ENCODE measurements at regions not wholly inside any gene's neighbourhood (a gene's known extent, or its start where the extent isn't known, plus 50 kb on each side); places are given as distances from the start of the nearest gene placed in this dataset.

DNA sequence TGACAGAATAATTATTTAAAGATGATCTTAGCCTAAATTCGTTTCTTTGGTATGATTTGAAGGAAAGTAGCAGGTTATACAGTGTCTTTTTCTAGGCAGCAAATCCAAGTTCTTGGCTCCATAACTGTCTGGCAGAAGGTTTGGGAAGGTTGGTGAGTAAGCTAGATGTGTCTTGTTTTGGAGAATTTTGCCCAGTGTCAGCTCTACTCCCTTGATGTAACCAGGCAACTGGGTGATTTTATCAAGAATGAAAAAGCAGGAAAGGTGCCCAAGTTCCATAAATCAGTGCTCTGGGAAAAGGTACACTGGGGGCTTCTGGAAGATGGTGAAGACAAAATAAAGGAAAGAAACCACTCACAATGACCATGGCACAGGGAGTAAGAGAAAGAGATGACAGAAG lies 71.5 kb upstream of the USP47 start:
- Mint-ChIP-seq H3K4me3 (no peak overlapping the region), H3K4me1 (ENCODE audit: low read depth) (no peaks in the 10 kb centered on the region), H3K27ac (no peak overlapping the region), H3K9me3 (no peaks in the 10 kb centered on the region), H3K27me3 (ENCODE audit: low read depth) (peaks cover 46% of the 10 kb centered on the region), H3K36me3 (ENCODE audit: insufficient read depth in 2 of 2) (no peaks in the 10 kb centered on the region)
- ATAC-seq (replicated peaks in 1 of 2) (no peak), DNase-seq (no peak)

DNA sequence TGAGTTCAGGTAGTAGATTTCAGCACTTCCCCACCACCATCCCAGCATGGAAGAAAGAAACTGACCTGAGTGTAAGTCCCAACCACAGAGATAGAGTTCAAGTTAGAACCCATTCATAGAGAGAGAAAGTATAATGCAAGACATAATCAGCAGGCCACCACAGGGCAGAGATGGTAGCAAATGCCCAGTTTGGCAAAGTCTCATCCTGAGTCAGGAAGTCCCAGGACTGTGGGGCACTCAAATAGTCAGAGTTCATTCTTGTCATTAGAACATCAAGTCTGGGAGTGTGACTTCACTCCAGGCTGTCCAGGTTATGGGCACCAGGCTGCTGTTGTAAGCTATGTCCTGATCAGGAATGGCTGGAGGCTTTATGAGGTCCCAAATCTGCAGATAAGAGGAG lies 72.0 kb upstream of the USP47 start:
- no peak for DNase-seq
- Mint-ChIP-seq H3K27me3 (ENCODE audit: low read depth) (peaks cover 46% of the 10 kb centered on the region), H3K36me3 (ENCODE audit: insufficient read depth in 2 of 2) (no peaks in the 10 kb centered on the region), H3K4me1 (ENCODE audit: low read depth) (no peaks in the 10 kb centered on the region), H3K27ac (no peak overlapping the region), H3K4me3 (no peak overlapping the region), H3K9me3 (no peaks in the 10 kb centered on the region)
- ATAC-seq (replicated peaks in 1 of 2): no peak

- H3K4me3 Mint-ChIP-seq: no peak overlapping the region
- no peaks in the 10 kb centered on the region for H3K36me3 Mint-ChIP-seq (ENCODE audit: insufficient read depth in 2 of 2)
- no peaks in the 10 kb centered on the region for H3K4me1 Mint-ChIP-seq (ENCODE audit: low read depth)
- DNase-seq (no peak), ATAC-seq (replicated peaks in 1 of 2) (no peak)
- H3K27me3 Mint-ChIP-seq (ENCODE audit: low read depth): peaks cover 45% of the 10 kb centered on the region
- H3K27ac Mint-ChIP-seq: no peak overlapping the region
- H3K9me3 Mint-ChIP-seq: no peaks in the 10 kb centered on the region
These were observed 72.4 kb upstream of the USP47 start for GRCh38 chr11:11769362-11769761.

DNA sequence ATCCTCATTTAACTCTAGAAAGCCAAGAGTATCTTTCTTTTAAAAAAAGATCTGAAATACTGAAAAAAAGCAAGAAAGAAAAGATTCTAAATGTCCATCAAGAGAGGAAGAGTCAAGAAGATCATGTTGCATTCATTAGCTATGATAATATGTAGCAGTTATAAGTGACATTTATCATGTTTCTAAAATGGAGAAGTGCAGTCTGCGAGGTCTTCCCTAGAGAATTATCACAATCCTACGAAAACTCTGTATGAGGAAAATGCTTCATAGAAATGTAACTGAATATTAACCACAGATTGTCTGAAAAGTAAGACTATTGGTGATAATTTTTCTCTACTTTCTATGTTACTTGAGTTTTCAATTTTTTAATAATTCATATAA lies 77.4 kb upstream of the USP47 start:
- no peaks in the 10 kb centered on the region for H3K4me1 Mint-ChIP-seq (ENCODE audit: low read depth)
- H3K9me3 Mint-ChIP-seq: no peaks in the 10 kb centered on the region
- no peak overlapping the region for H3K27ac Mint-ChIP-seq
- DNase-seq (no peak), ATAC-seq (replicated peaks in 1 of 2) (no peak)
- peaks cover 32% of the 10 kb centered on the region for H3K27me3 Mint-ChIP-seq (ENCODE audit: low read depth)
- H3K4me3 Mint-ChIP-seq: no peak overlapping the region
- H3K36me3 Mint-ChIP-seq (ENCODE audit: insufficient read depth in 2 of 2): no peaks in the 10 kb centered on the region

DNA sequence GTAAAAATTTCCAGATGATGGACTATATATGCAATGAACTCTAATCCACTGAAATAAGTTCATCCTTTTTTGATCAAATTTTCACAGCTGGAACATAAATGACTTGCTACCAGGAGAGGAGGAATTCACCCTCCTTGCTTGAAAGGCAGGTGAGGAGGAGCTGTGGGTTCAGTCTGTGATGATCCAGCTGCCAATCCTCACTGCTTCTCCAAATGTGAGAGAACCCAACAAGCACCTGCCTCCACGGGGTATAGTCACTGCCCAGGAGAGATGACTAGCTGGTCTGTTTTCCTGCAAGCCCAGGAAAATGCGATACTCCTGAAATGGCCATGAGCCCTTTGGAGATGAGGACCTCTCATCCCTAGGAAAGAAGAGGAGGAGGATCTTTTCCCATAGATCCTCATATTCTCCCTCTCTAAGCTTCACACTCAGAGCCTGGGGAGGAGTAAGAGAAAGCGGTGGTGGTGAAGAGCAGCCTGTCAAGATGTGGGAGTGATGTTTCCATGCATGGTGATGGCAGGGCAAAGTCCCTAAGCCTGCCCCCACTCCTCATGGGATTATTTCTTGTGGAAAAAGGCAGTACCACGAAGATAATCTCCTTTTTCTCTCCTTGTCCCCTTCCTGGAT lies 77.9 kb upstream of the USP47 start:
- ATAC-seq (replicated peaks in 1 of 2): no peak
- H3K27ac Mint-ChIP-seq: no peak overlapping the region

DNA sequence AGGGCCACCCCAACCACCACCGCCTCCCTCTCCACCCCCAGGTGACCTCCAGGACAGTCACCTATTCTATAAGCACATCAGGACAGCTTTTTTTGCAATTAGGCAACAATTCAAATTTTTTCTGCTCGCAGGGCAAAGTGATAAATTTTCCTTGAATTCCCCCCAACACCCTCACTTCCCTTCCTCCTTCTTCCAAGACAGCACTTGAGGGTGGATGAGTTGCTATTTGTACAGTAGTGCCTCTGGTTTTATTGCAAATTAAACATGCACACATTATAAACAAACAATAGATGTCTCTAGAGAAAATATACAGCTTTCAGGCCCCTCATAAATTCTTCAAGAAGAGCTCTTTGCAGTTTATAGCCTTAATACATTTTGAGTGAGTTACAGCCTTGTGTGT lies 80.9 kb upstream of the USP47 start:
- H3K27ac Mint-ChIP-seq: no peak overlapping the region
- no peaks in the 10 kb centered on the region for H3K9me3 Mint-ChIP-seq
- H3K27me3 Mint-ChIP-seq (ENCODE audit: low read depth): peaks cover 17% of the 10 kb centered on the region
- no peak for ATAC-seq (replicated peaks in 1 of 2)
- no peak for DNase-seq
- no peaks in the 10 kb centered on the region for H3K36me3 Mint-ChIP-seq (ENCODE audit: insufficient read depth in 2 of 2)
- no peak overlapping the region for H3K4me3 Mint-ChIP-seq
- no peaks in the 10 kb centered on the region for H3K4me1 Mint-ChIP-seq (ENCODE audit: low read depth)

More for the DNA sequence above, 77.9 kb upstream of the USP47 start:
- Mint-ChIP-seq H3K27me3 (ENCODE audit: low read depth) (peaks cover 28% of the 10 kb centered on the region), H3K4me1 (ENCODE audit: low read depth) (no peaks in the 10 kb centered on the region), H3K36me3 (ENCODE audit: insufficient read depth in 2 of 2) (no peaks in the 10 kb centered on the region), H3K4me3 (no peak overlapping the region), H3K9me3 (no peaks in the 10 kb centered on the region)
- DNase-seq: no peak

- Mint-ChIP-seq H3K27me3 (ENCODE audit: low read depth) (peaks cover 24% of the 10 kb centered on the region), H3K4me1 (ENCODE audit: low read depth) (no peaks in the 10 kb centered on the region), H3K4me3 (no peak overlapping the region), H3K36me3 (ENCODE audit: insufficient read depth in 2 of 2) (no peaks in the 10 kb centered on the region), H3K27ac (no peak overlapping the region), H3K9me3 (no peaks in the 10 kb centered on the region)
- DNase-seq (no peak), ATAC-seq (replicated peaks in 1 of 2) (no peak)
These were observed 83.1 kb upstream of the USP47 start for GRCh38 chr11:11758603-11759196.

- DNase-seq (no peak), ATAC-seq (replicated peaks in 1 of 2) (no peak)
- H3K27me3 Mint-ChIP-seq (ENCODE audit: low read depth): peaks cover 32% of the 10 kb centered on the region
- H3K9me3 Mint-ChIP-seq: no peaks in the 10 kb centered on the region
- no peaks in the 10 kb centered on the region for H3K4me1 Mint-ChIP-seq (ENCODE audit: low read depth)
- no peaks in the 10 kb centered on the region for H3K36me3 Mint-ChIP-seq (ENCODE audit: insufficient read depth in 2 of 2)
- no peak overlapping the region for H3K4me3 Mint-ChIP-seq
- no peak overlapping the region for H3K27ac Mint-ChIP-seq
These were observed 83.9 kb upstream of the USP47 start for GRCh38 chr11:11757909-11758308.

GRCh38 chr11:11756718-11757117 lies 85.1 kb upstream of the USP47 start:
- ATAC-seq (replicated peaks in 1 of 2): no peak
- no peak for DNase-seq
- Mint-ChIP-seq H3K4me3 (no peak overlapping the region), H3K36me3 (ENCODE audit: insufficient read depth in 2 of 2) (no peaks in the 10 kb centered on the region), H3K27me3 (ENCODE audit: low read depth) (peaks cover 25% of the 10 kb centered on the region), H3K9me3 (no peaks in the 10 kb centered on the region), H3K27ac (no peak overlapping the region), H3K4me1 (ENCODE audit: low read depth) (no peaks in the 10 kb centered on the region)

- H3K4me3 Mint-ChIP-seq: no peak overlapping the region
- ATAC-seq (replicated peaks in 1 of 2): no peak
- H3K27ac Mint-ChIP-seq: no peak overlapping the region
- H3K9me3 Mint-ChIP-seq: no peaks in the 10 kb centered on the region
- no peaks in the 10 kb centered on the region for H3K36me3 Mint-ChIP-seq (ENCODE audit: insufficient read depth in 2 of 2)
- H3K4me1 Mint-ChIP-seq (ENCODE audit: low read depth): no peaks in the 10 kb centered on the region
- DNase-seq: no peak
- H3K27me3 Mint-ChIP-seq (ENCODE audit: low read depth): peaks cover 18% of the 10 kb centered on the region
These were observed 85.9 kb upstream of the USP47 start for GRCh38 chr11:11755871-11756270.

DNA sequence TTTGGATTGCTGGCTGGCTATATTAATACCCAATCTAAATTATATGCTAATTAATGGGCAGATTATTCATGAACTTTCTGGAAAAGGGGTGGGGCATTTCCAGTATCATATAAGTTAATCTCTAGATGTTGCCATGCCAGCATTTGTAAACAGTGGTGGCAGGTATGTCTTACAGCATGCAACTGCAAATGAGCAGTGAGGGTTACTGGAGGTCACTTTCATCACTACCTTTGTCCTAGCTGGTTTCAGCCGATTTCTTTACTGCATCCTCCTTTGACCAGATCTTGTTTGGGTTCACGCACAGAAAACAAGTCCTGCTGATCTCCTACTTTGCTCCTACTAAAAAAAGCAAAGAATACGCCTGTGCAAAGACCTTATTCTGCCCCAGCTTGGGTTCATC lies 89.1 kb upstream of the USP47 start:
- peaks cover 31% of the 10 kb centered on the region for H3K27me3 Mint-ChIP-seq (ENCODE audit: low read depth)
- no peak overlapping the region for H3K27ac Mint-ChIP-seq
- H3K9me3 Mint-ChIP-seq: no peaks in the 10 kb centered on the region
- no peaks in the 10 kb centered on the region for H3K4me1 Mint-ChIP-seq (ENCODE audit: low read depth)
- DNase-seq: no peak
- ATAC-seq (replicated peaks in 1 of 2): no peak
- no peaks in the 10 kb centered on the region for H3K36me3 Mint-ChIP-seq (ENCODE audit: insufficient read depth in 2 of 2)
- H3K4me3 Mint-ChIP-seq: no peak overlapping the region

DNA sequence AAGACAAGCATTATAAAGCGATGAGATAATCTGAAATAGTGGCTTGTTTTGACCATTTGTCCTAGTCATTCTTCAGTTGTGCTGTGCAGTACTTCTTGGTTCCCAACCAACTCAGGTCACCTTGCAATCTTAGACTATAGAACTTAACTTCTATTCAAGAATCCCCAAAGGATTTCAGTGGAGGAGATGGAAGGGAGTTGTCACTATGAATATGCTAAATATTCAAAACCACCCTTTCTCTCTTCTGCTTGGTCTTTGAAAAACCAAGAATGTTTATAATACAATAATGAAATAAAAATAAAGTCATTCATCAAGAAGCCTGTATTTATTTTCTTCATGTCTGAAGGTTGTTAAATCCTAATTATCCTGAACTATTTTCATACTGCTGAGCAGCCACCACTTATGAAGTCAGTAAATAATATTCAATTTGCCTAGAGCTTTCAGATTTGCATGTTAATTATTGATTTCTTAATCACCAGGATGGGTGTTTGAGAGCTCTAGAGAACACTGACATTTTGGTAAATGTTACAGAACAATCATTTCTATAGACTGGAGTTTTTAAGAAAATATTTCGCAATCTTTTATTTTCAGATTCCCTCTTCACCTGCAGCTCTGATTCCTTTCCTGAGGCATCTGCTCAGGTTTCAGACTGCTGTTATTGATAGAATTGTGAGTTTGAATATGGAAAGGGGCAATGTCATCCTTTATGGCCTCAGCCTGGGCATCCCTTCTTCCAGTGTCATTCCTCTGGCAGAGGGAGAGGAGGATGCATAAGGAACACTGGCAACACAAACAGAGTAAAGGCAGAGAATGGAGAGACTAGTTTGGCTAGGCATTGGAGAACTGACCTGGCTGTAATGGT lies 91.5 kb upstream of the USP47 start:
- no peak for DNase-seq
- H3K4me3 Mint-ChIP-seq: no peak overlapping the region

GRCh38 chr11:11748706-11749365 lies 92.9 kb upstream of the USP47 start:
- no peak for ATAC-seq (replicated peaks in 1 of 2)
- Mint-ChIP-seq H3K27ac (no peak overlapping the region), H3K4me1 (ENCODE audit: low read depth) (no peaks in the 10 kb centered on the region)

More for the DNA sequence above, 91.5 kb upstream of the USP47 start:
- Mint-ChIP-seq H3K27ac (no peak overlapping the region), H3K9me3 (no peaks in the 10 kb centered on the region), H3K36me3 (ENCODE audit: insufficient read depth in 2 of 2) (no peaks in the 10 kb centered on the region), H3K4me1 (ENCODE audit: low read depth) (no peaks in the 10 kb centered on the region), H3K27me3 (ENCODE audit: low read depth) (peaks cover 46% of the 10 kb centered on the region)
- no peak for ATAC-seq (replicated peaks in 1 of 2)

More at GRCh38 chr11:11748706-11749365, 92.9 kb upstream of the USP47 start:
- no peaks in the 10 kb centered on the region for H3K9me3 Mint-ChIP-seq
- peaks cover 42% of the 10 kb centered on the region for H3K27me3 Mint-ChIP-seq (ENCODE audit: low read depth)
- H3K4me3 Mint-ChIP-seq: no peak overlapping the region
- no peaks in the 10 kb centered on the region for H3K36me3 Mint-ChIP-seq (ENCODE audit: insufficient read depth in 2 of 2)
- DNase-seq: no peak

Measured in activated T-cell treated with anti-CD3 and anti-CD28 coated beads, Interleukin-2, amount 50 U/mL, for 72 hours (primary cell).